ENCODE measurements at regions not wholly inside any gene's neighbourhood (a gene's known extent, or its start where the extent isn't known, plus 50 kb on each side); places are given as distances from the start of the nearest gene placed in this dataset.
A peak's percentile ranks its signal among the peaks of the same experiment; 100 is the strongest.

- H3K27ac ChIP-seq, result no peak overlapping the region
- no peaks in the 10 kb centered on the region for H3K27me3 ChIP-seq
- H3K4me1 ChIP-seq (ENCODE audit: low read depth), result peaks cover 5% of the 10 kb centered on the region
- peak; percentile 70 for TF ChIP-seq CTCF (IDR thresholded peaks at IDR 0.05; ENCODE audit: low read depth, low read length)
- H3K9me3 ChIP-seq (ENCODE audit: low read depth), result peaks cover 3% of the 10 kb centered on the region
- H3K4me3 ChIP-seq, result no peak overlapping the region
- H3K36me3 ChIP-seq, result no peaks in the 10 kb centered on the region
- DNase-seq (ENCODE audit: low read depth in 1 of 2, low spot score in 1 of 2), result peak; percentile 82 to 87
Observed at GRCh38 chr4:81844717-81845116, 373.0 kb upstream of the RASGEF1B start.

- H3K4me3 ChIP-seq, result no peak overlapping the region
- TF ChIP-seq CTCF (IDR thresholded peaks at IDR 0.05; ENCODE audit: low read depth, low read length), result no peak
- no peaks in the 10 kb centered on the region for H3K36me3 ChIP-seq
- no peak for DNase-seq (ENCODE audit: low read depth in 1 of 2, low spot score in 1 of 2)
- no peaks in the 10 kb centered on the region for H3K27me3 ChIP-seq
- H3K4me1 ChIP-seq (ENCODE audit: low read depth), result no peaks in the 10 kb centered on the region
- H3K27ac ChIP-seq, result no peak overlapping the region
- H3K9me3 ChIP-seq (ENCODE audit: low read depth), result no peaks in the 10 kb centered on the region
Observed at GRCh38 chr4:81839347-81840042, 367.8 kb upstream of the RASGEF1B start.

GRCh38 chr4:81838586-81838985 is 366.9 kb upstream of the RASGEF1B start:
- H3K4me3 ChIP-seq, result no peak overlapping the region
- H3K36me3 ChIP-seq, result no peaks in the 10 kb centered on the region
- TF ChIP-seq CTCF (IDR thresholded peaks at IDR 0.05; ENCODE audit: low read depth, low read length), result no peak

GRCh38 chr4:81836716-81837115 is 365.0 kb upstream of the RASGEF1B start:
- DNase-seq (ENCODE audit: low read depth in 1 of 2, low spot score in 1 of 2), result no peak
- H3K27ac ChIP-seq, result no peak overlapping the region
- H3K36me3 ChIP-seq, result no peaks in the 10 kb centered on the region
- H3K9me3 ChIP-seq (ENCODE audit: low read depth), result no peaks in the 10 kb centered on the region
- H3K4me1 ChIP-seq (ENCODE audit: low read depth), result no peaks in the 10 kb centered on the region
- TF ChIP-seq CTCF (IDR thresholded peaks at IDR 0.05; ENCODE audit: low read depth, low read length), result no peak
- no peak overlapping the region for H3K4me3 ChIP-seq
- H3K27me3 ChIP-seq, result no peaks in the 10 kb centered on the region

More at GRCh38 chr4:81838586-81838985, 366.9 kb upstream of the RASGEF1B start:
- H3K4me1 ChIP-seq (ENCODE audit: low read depth), result no peaks in the 10 kb centered on the region
- H3K27ac ChIP-seq, result no peak overlapping the region
- H3K27me3 ChIP-seq, result no peaks in the 10 kb centered on the region
- no peak for DNase-seq (ENCODE audit: low read depth in 1 of 2, low spot score in 1 of 2)
- no peaks in the 10 kb centered on the region for H3K9me3 ChIP-seq (ENCODE audit: low read depth)

GRCh38 chr4:81833576-81833975 is 361.9 kb upstream of the RASGEF1B start:
- DNase-seq (ENCODE audit: low read depth in 1 of 2, low spot score in 1 of 2), result no peak
- no peaks in the 10 kb centered on the region for H3K36me3 ChIP-seq
- no peak overlapping the region for H3K27ac ChIP-seq
- no peak overlapping the region for H3K4me3 ChIP-seq
- no peaks in the 10 kb centered on the region for H3K9me3 ChIP-seq (ENCODE audit: low read depth)
- H3K27me3 ChIP-seq, result no peaks in the 10 kb centered on the region
- no peaks in the 10 kb centered on the region for H3K4me1 ChIP-seq (ENCODE audit: low read depth)
- no peak for TF ChIP-seq CTCF (IDR thresholded peaks at IDR 0.05; ENCODE audit: low read depth, low read length)

All from cardiac muscle cell (in vitro differentiated cells and primary cell).